Middle frontal gyrus (tissue), 1 donor: ENCODE measurements at regions not wholly inside any gene's neighbourhood (a gene's known extent, or its start where the extent isn't known, plus 50 kb on each side); places are given as distances from the start of the nearest gene placed in this dataset.

Experiments used
- DNase-seq: peaks from one replicate; pipeline ENCODE4 v3.0.0-alpha.2; 2015; ENCODE audit warnings: low spot score; ENCODE audit errors: extremely low spot score

DNA sequence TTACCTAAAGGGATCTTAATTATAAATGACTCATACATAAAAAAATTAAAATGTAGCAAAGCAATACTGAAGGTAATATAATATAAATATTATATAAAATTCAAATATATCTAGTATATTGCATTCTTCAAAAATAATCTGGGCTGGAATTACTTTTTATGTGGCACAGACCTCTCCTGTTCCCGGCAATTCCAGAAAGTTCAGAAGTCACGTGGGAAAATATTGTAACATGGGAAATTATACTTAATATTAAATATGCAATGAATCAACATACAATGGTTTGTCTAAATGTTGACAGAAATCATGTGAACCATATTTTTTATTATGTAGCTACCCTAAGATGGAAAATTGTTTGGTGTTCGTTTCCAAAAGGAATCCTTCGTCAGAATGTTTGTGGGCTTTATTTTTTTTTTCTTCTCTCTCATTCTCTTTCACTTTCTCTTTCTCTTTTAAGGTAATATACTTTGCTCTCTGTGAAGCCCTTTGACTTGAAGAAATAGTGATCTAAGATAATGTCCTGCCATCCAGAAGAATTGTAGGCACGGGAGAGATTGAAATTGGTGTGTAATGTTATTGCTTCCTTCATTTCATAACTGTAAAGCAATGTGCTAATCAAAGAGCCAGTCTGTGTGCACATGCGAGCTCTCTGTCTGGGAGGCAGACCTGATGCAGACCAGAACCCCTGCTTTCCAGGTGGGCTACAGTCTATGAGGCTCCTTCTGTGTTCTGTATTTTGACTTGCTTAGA is 559.4 kb downstream of the NR2F2 start:
- no peak for DNase-seq

GRCh38 chr15:96891046-96891445 is 560.5 kb downstream of the NR2F2 start:
- no peak for DNase-seq

DNA sequence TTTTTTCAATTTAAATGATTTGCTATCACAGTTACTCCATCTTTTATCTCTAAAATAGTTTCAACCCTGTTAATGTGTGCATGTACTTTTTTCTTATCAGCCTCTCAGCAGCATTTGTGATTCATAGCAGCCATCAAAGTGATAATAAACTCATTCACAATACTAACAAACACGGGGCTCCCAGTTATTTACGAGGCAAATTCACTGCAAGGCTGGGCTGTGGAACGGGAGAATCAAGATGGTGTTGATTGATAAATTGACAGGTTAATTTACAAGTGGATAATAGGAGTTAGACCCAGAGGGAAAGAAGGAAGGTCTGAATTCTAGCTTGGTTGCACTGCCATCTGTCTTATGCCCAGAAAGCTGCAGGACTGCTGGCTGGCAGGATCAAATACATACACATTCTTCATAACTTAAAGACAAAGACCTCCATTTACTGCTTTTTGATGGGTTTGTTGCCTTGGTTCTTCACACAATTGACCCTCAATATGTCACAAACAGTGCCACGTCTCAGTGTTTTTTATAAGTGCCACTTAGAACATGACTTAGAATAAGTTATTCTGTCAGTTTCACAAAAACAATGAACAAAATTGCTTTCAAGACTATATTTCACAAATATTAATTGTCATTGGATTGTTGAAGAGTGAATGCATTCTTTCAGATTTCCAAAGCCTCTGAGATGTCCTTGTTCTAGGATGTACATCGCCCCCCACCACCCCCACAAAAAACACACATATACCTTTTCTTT is 562.8 kb downstream of the NR2F2 start:
- DNase-seq: no peak

DNA sequence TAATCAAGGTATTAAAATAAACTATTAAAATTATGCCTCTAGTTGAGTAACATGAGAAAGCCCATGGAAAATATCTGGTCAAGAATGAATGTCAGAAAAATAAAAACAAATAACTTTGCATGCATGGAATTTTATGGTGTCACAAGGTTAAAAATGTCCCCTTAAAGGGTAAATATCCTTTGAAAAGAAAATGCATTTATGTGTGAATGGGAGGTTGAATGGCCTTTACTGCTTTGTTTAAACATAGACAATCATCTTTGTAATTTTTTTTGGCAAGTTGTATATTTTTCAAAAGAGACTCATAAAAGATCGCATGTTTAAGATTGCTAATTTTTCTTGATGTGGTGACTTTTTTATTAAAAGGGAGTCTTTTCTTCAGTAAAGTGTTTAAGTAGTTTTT is 564.2 kb downstream of the NR2F2 start:
- no peak for DNase-seq

DNA sequence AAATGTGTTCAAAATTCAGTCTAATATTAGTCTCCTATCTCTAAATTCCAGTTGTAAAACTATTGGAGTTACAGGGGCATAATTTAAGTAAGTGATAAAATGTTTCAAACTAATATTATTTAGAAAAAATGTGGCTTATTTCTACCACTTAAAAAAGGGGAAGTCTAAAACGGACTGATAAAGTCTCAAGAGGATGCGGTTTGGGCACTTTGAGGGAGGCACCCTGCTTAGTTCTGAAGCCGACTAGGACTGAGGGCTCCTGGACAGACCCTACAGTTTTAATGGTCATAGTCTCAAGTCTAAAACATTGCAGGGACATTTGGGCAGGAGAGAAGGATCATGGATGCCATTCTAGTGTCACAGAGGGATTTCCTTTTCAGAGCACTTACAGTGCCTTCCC is 566.3 kb downstream of the NR2F2 start:
- DNase-seq: no peak

- DNase-seq: no peak
Observed at GRCh38 chr15:96914081-96914480, 583.6 kb downstream of the NR2F2 start.

DNA sequence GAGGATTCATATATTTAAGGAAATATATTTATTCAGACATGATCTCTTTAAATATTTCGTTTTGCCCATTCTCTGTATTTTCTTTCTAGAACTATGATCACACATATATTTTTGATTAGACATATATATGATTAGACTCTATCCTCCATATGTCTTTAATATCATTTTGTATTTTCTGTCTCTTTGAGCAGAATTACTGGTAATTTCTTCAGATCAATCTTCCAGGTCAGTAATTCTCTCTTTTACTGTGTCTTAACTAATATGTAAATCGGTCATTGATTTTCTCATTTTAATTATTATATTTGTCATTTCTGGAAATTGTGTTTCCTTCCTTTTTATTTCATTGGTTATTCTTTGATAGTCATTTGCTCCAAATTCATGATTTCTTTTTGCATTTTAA is 586.2 kb downstream of the NR2F2 start:
- DNase-seq: no peak

GRCh38 chr15:96924570-96924969 is 594.1 kb downstream of the NR2F2 start:
- no peak for DNase-seq

DNA sequence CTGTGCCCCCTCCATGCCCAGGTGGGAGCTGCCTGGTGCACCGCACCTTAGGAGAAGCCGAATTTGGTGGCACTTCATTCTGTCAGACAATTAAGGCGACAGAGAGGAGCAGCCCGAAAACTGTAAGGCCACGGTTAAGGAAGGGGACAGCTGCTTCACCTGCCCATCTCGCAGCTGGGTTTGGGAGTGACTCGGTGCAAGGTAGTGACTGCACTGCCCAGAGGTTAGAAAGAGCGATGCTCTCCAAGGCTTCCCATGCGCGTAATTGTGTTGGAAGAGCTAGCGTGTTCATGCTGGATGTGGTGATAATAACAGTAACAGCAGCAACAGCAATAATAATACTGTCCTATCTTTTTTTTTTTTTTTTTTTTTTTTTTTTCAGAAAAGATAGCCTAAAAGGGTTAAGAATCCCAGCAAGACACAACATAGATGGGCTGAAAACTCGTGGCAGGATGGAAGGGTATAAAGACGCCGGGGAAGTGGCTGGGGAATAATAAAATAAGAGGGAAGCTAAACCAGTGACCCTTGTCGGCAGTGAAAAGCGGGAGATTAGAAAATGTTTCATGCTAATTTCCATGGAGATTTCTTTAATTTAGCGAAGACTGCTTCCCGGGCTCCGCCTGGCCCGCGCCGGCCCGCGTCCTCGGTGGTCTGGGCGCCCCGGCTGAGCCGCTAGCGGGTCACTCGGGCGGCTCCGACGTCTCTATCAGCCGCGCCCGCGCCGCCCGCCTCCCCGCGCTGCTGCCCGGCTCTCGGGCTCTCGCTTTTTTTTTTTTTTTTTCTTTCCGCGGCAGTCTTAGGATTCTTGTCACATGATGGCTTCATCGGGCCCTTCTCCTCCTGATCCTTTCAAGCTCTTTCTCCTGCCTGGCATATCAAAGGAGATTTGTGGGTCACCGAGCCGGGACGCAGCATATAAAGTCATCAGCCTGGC is 617.1 kb downstream of the NR2F2 start:
- no peak for DNase-seq

DNA sequence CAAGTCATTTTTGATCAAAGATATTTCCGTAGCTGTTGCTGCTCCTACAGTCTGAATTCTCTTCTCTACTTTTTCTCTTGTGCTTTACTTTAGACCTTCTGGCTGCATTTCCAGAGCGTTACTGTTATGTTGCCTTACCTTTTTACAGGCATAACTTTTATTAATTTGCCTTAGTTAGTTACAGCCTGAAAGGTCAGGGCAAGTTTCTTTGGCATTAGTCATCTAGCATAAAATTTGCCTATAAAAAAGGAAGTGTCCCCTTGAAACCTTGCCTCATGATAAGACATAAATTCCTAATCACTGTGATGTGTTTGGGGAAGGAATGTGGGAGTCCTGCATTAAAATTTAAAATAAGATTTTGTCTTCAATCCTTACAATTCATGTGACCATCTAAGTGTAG is 618.5 kb downstream of the NR2F2 start:
- DNase-seq: no peak

DNA sequence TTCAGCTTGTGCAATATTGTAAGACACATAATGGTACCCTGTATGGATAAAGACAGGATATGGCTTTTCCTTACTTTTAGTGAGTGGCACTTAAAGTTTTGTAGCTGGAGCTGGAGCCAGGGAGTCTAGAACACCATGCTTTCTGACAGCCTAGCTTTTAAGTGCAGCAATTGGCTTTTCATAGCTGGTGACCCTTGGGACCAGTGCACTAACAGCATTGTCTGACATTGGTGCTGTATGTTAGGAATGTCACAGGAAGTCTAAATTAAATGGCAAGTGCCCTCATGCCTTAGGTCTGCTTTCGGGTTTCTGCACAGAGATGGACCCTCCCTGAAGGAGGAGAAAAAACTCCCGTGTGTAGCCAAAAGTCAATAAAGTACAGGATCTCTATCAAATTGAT is 628.2 kb downstream of the NR2F2 start:
- no peak for DNase-seq

DNA sequence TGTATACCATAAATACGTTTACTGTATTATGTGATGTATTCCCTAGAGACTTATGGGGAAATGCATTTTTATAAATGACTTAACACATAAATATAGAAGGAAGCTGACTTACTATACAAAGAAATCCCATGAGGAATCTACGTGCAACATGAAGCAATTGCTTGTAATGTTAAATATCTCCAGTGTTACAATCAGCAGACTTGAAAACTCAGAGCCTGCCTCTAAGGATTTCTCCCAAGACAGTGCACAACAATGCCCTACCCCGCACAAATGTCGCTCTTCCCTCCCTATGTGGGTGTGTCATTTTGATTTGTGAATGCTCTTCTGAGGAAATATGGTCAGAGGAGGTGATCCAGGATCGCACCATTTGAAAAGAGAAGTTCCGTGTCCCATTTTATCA is 629.0 kb downstream of the NR2F2 start:
- DNase-seq: no peak

DNA sequence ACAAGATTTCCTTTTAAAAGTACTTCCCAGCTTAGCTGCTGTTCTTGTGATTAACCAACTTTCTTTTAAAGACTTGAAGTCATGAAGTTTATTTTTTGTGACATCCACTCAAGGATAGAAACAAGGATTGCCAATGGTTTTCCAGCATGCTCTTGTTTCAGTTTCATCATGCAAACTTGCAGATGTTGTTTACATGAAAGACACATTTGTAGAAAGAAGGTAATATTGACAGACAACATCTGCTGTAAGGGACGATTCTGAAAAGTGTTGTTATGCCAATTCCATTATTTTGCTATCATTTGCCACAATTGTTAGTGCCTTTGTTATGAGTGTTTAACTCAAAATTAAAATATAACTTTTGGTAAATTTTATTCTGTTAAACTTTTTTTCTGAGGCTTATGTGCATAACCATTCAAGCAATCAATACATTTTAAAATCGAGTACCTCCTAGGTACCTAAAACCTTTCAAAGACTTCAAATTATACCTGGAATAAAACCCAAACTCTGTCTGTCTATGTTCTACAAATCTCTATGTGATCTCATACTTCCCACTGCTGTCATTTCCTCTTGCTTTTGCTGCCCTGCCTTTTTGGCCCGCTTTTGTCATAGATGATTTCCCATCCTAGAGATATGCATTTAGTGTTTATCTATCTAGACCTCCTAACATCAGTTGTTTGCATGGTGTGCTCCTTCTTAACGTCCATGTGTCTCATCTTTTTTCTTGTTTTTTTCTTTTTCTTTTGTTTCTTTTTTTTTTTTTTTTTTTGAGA is 630.4 kb downstream of the NR2F2 start:
- no peak for DNase-seq

- no peak for DNase-seq
Observed at GRCh38 chr15:96966554-96966953, 636.1 kb downstream of the NR2F2 start.

GRCh38 chr15:96969732-96970710 is 639.5 kb downstream of the NR2F2 start:
- DNase-seq: no peak

- no peak for DNase-seq
Observed at GRCh38 chr15:96972201-96972600, 641.7 kb downstream of the NR2F2 start.

- no peak for DNase-seq
Observed at GRCh38 chr15:96974761-96975160, 644.3 kb downstream of the NR2F2 start.

DNA sequence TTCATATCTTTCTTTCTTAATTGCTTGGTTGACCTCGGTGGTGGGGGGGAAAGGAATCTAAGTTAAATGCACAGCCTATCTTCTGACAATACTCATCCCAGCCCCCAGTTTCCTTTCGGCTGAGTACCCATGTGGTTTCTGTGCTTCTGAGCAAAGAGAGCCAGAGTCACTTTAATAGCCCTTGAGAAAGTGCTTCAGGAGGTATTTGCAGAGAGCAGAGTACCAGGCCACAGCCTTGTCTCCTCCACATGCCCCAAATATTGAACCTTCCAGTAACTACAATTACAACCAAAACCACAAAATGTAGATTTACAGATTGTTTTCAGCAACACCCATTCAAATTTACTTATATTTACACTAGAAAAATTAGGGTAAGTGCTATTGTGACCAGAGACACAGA is 647.4 kb downstream of the NR2F2 start:
- DNase-seq: no peak

- no peak for DNase-seq
Observed at GRCh38 chr15:96978937-96979473, 648.5 kb downstream of the NR2F2 start.
